GM12873 (cell line): ENCODE measurements at regions not wholly inside any gene's neighbourhood (a gene's known extent, or its start where the extent isn't known, plus 50 kb on each side); places are given as distances from the start of the nearest gene placed in this dataset.

ENCODE experiments used
- CTCF ChIP-seq: IDR thresholded peaks from 2 replicates; pipeline ENCODE4 v1.5.1; 2012; ENCODE audit warnings: low read depth, mild to moderate bottlenecking, moderate library complexity, low read length, control low read depth; ENCODE audit not compliant: insufficient read depth; ENCODE audit errors: missing control alignments

DNA sequence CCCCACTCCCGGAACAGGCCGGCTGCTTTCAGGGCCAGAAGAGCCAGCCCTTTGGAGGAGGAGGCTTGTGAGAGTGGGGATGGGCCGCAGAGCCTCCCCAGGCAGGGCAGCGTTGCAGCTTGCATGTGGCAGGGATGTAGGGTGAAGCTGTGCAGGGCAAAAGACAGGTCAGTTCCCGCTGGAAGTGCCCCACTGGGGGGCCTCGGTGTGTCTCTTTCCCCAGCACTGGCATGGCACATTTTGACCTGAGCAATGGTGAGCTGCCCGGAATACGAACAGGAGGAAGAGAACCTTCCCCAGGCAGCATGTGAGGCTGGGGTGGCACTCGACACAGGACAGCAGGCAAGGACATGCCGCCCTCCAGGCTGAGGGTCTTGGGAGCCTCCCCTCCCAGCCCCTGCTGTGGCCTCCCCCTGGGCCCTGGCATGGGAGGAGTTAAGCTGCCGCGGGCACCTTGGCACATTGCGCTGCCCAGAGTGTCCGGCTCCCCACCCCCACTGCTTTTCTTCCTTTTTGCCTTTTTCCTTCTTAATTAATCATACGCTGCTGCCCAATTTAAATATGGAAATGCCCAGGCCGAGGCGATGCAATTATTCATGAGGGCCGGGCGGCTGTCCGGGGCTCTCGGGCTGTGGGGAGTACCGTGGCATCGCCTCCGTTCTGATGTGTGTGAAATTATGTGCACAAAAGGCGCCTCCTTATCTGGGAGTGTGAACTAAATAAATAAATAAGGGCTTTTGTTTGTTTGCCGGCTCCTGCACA, 76.0 kb upstream of the WNT7B start:
- no peak for TF ChIP-seq CTCF

DNA sequence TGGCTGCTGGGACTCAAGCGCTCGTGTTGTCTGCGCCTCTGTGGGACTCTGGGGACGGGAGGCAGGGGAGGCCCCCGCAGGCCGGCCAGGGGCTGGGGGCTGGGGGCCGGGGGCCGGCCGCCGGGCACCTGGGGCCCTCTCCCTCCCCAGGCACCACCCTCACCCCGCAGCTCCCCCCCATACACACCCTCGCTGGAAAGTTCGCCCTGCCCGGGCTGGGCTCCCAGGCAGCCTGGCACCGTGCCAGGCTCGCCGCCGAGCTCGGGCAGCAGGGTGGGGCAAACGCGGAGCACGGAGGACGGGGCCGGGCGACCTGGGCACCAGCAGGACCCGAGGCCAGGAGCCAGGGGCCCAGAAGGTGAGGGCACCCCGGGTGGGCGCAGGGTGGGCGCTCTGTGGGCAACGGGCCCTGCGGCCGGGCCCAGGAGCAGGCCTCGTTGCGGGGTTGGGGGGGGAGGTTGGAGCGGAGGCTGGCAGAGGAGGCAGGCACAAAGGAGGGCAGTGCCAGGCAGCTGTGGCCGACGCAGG, 76.7 kb upstream of the WNT7B start:
- TF ChIP-seq CTCF, result no peak

DNA sequence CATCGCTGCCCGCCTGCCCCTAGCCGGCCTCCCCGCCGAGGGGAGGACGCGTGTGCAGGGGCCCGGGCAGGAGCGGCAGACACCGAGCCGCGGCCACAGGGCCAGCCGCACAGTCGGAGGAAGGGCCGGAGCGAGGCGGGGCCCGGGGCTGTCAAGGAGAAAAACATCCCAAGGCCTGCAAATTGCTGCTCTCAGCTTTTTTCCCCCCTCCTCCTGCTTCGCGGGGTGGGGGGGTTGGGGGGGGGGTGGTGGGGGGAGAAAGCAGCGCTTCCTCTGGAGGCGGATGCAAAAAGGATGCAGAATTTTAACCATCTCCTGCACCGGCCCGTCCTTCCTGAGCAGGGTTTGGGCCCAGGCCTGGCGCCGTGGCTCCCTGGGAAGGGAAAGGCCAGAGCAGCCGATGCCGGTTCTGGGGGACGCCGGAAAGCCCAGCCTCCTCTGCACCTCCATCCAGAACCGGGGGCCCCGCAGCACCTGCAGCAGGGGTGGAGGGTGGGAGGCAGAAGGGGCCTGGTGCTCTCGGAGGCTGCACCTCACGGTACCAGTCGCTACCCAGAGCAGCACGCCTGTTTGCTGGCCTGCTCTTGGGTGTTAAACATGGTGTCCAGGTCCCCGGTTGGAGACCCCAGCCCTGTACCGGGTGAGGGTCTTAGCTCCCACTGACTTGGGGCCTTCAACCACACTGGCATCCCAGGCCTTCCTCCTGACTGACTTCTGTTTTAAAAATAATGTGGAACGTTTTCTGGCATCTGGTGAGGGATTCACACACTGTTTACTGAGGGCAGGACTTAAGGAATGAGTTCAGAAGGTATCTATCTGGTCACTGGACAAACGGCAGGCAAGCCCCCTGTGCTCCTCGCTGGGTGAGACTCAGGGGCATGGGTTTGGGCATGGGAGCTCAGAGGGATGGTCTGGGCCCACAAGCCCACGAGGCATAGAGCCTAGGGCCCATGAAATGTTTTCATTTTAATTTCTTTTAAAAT, 77.4 kb upstream of the WNT7B start:
- TF ChIP-seq CTCF, result no peak

- TF ChIP-seq CTCF, result no peak
Measured at GRCh38 chr22:46055181-46055875, 78.4 kb upstream of the WNT7B start.

GRCh38 chr22:46055911-46056545, 79.1 kb upstream of the WNT7B start:
- no peak for TF ChIP-seq CTCF

- TF ChIP-seq CTCF, result no peak
Measured at GRCh38 chr22:46056546-46057245, 79.7 kb upstream of the WNT7B start.
